Progenitor cell of endocrine pancreas (in vitro differentiated cells): ENCODE measurements at regions not wholly inside any gene's neighbourhood (a gene's known extent, or its start where the extent isn't known, plus 50 kb on each side); places are given as distances from the start of the nearest gene placed in this dataset.
"Not testable (repeated sequence)": the region's sequence is repeated elsewhere in the genome, so short reads cannot be mapped to it uniquely, and the experiment has no call there.

ENCODE experiments used
- DNase-seq: peaks from one replicate; pipeline ENCODE4 v3.0.0; 2021; ENCODE audit warnings: low spot score; ENCODE audit not compliant: unreplicated experiment
- H3K27ac Mint-ChIP-seq: 2 replicates; pipeline ENCODE4 v1.8.0; 2021; ENCODE audit warnings: mild to moderate bottlenecking, moderate library complexity, mixed read lengths
- H3K27me3 Mint-ChIP-seq: 2 replicates; pipeline ENCODE4 v1.8.0; 2021; ENCODE audit warnings: mixed read lengths
- H3K36me3 Mint-ChIP-seq: 2 replicates; pipeline ENCODE4 v1.8.0; 2022; ENCODE audit warnings: mixed read lengths; ENCODE audit not compliant: insufficient read depth
- H3K4me1 Mint-ChIP-seq: 2 replicates; pipeline ENCODE4 v1.8.0; 2021; ENCODE audit warnings: low read depth, mixed read lengths
- H3K4me3 Mint-ChIP-seq: 2 replicates; pipeline ENCODE4 v1.8.0; 2021; ENCODE audit warnings: low read depth, mild to moderate bottlenecking, moderate library complexity, mixed read lengths
- H3K9me3 Mint-ChIP-seq: 2 replicates; pipeline ENCODE4 v1.8.0; 2021; ENCODE audit warnings: low read depth, mixed read lengths
- CTCF ChIP-seq: fragments of 200-600 bp; sonication (generic); IDR thresholded peaks from one replicate; pipeline ENCODE4 v1.5.0; 2021; ENCODE audit warnings: antibody characterized with exemption, mild to moderate bottlenecking; ENCODE audit not compliant: unreplicated experiment

DNA sequence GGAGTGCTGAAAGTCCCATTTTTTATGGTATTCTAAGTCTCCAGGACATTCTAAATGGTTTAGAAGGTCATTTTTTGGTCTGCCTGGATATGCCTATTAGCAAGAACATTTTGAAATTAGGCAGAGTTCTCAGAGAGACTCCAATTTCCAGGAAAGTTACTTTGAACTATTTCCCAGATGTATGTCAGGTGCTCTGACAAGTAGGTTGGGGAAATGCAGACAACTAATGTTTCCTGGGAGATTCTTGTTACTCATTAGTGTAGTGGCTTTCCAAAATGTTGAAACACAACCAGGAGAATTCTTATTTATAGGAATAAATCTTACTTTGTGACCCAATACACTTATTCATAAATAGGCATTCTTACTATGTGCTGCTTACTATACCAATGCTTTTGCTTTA, 268.4 kb downstream of the ZNF37A start:
- H3K27ac Mint-ChIP-seq: peak overlapping the region; percentile 12
- H3K4me1 Mint-ChIP-seq, H3K36me3 Mint-ChIP-seq, DNase-seq, H3K4me3 Mint-ChIP-seq, H3K27me3 Mint-ChIP-seq, H3K9me3 Mint-ChIP-seq: not testable (repeated sequence)

GRCh38 chr10:38364073-38364472, 269.9 kb downstream of the ZNF37A start:
- H3K4me3 Mint-ChIP-seq, H3K36me3 Mint-ChIP-seq, DNase-seq, H3K27me3 Mint-ChIP-seq, H3K9me3 Mint-ChIP-seq, H3K27ac Mint-ChIP-seq, H3K4me1 Mint-ChIP-seq: not testable (repeated sequence)

GRCh38 chr10:38365917-38366316, 271.8 kb downstream of the ZNF37A start:
- not testable (repeated sequence) for H3K4me3 Mint-ChIP-seq, H3K36me3 Mint-ChIP-seq, DNase-seq, H3K4me1 Mint-ChIP-seq, H3K27ac Mint-ChIP-seq, H3K9me3 Mint-ChIP-seq, H3K27me3 Mint-ChIP-seq
- peak; percentile 30 for TF ChIP-seq CTCF

GRCh38 chr10:38383800-38384199, 289.7 kb downstream of the ZNF37A start:
- not testable (repeated sequence) for H3K27me3 Mint-ChIP-seq, H3K4me1 Mint-ChIP-seq, H3K27ac Mint-ChIP-seq, H3K36me3 Mint-ChIP-seq, H3K4me3 Mint-ChIP-seq, DNase-seq, H3K9me3 Mint-ChIP-seq

GRCh38 chr10:38386869-38387268, 292.7 kb downstream of the ZNF37A start:
- H3K27ac Mint-ChIP-seq, DNase-seq, H3K27me3 Mint-ChIP-seq, H3K4me3 Mint-ChIP-seq, H3K4me1 Mint-ChIP-seq, H3K9me3 Mint-ChIP-seq, H3K36me3 Mint-ChIP-seq: not testable (repeated sequence)

DNA sequence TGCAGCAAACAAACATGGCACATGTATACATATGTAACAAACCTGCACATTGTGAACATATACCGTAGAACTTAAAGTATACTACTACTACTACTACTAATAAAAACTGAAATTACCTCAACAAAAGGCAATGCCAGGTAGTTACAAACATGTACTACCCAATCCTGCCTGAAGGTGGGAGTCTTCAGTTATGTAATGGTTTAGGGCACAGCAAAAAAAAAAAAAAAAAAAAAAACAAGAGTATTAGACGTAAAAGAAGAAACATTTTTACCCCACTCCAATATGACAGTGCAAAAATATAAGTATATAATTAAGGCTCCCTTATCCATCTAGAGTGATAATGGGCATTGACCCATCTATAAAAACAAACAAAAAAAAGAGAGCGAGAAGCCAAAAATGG, 296.6 kb downstream of the ZNF37A start:
- H3K27ac Mint-ChIP-seq, DNase-seq, H3K9me3 Mint-ChIP-seq, H3K4me1 Mint-ChIP-seq, H3K36me3 Mint-ChIP-seq, H3K27me3 Mint-ChIP-seq, H3K4me3 Mint-ChIP-seq: not testable (repeated sequence)

- H3K4me1 Mint-ChIP-seq, H3K4me3 Mint-ChIP-seq, DNase-seq, H3K9me3 Mint-ChIP-seq, H3K36me3 Mint-ChIP-seq, H3K27ac Mint-ChIP-seq, H3K27me3 Mint-ChIP-seq: not testable (repeated sequence)
Measured at GRCh38 chr10:38395465-38395864, 301.3 kb downstream of the ZNF37A start.

GRCh38 chr10:38396178-38396954, 302.2 kb downstream of the ZNF37A start:
- H3K27ac Mint-ChIP-seq, H3K36me3 Mint-ChIP-seq, H3K27me3 Mint-ChIP-seq, DNase-seq, H3K4me3 Mint-ChIP-seq, H3K4me1 Mint-ChIP-seq, H3K9me3 Mint-ChIP-seq: not testable (repeated sequence)

DNA sequence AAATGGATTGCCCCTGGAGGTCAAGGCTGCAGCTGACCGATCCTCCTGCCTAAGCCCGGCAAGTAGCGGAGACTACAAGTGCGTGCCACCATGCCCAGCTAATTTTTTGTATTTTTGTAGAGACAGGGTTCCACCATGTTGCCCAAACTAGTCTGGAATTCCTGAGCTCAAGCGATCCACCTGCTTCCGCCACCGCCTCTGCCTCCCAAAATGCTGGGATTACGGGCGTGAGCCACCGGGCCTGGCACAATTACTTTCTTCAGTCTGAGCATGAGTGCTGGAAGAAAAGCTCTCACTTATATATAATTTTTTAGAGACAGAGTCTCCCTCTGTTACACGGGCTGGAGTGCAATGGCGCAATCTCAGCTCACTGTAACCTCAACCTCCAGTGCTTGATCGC, 307.4 kb downstream of the ZNF37A start:
- DNase-seq, H3K36me3 Mint-ChIP-seq, H3K4me1 Mint-ChIP-seq, H3K27me3 Mint-ChIP-seq, H3K9me3 Mint-ChIP-seq, H3K27ac Mint-ChIP-seq: not testable (repeated sequence)
- peak overlapping the region; percentile 85 for H3K4me3 Mint-ChIP-seq

- H3K36me3 Mint-ChIP-seq, H3K27me3 Mint-ChIP-seq, H3K9me3 Mint-ChIP-seq, H3K4me1 Mint-ChIP-seq: not testable (repeated sequence)
- peak; percentile 61 for DNase-seq
- Mint-ChIP-seq H3K27ac (peak overlapping the region; percentile 97), H3K4me3 (peak overlapping the region; percentile 85)
Measured at GRCh38 chr10:38402442-38403346, 308.6 kb downstream of the ZNF37A start.

DNA sequence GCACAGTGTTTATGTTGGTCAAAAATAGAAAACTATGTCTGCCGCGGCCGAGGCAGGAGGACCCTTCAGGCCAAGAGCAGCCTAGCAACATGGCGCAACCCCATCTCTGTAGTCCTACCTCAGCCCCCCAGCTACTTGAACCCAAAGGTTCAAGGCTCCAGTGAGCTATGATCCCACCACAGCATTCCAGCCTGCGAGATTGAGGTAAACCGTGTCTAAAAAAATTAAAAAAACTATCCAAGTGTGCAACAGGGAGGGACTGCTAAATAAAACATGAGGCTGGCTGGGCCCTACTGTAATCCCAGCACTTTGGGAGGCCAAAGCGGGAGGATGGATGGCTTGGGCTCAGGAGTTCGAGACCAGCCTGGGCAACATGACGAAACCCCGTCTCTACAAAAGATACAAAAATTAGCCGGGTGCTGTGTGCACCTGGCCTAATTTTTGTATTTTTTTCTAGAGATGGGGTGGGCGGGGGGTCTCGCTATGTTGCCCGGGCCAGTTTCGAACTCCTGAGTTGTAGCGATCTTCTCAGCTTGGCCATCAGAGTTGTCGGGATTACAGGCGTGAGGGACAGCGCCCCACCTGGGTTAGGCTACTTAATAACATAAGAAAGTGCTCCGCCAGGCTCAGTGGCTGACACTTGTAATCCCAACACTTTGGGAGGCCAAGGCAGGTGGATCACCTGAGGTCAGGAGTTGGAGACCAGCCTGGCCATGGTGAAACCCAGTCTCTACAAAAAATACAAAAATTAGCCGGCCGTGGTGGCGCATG, 309.4 kb downstream of the ZNF37A start:
- not testable (repeated sequence) for H3K4me1 Mint-ChIP-seq, DNase-seq, H3K9me3 Mint-ChIP-seq, H3K27me3 Mint-ChIP-seq, H3K36me3 Mint-ChIP-seq
- Mint-ChIP-seq H3K27ac (peak overlapping the region; percentile 97), H3K4me3 (peak overlapping the region; percentile 77)

DNA sequence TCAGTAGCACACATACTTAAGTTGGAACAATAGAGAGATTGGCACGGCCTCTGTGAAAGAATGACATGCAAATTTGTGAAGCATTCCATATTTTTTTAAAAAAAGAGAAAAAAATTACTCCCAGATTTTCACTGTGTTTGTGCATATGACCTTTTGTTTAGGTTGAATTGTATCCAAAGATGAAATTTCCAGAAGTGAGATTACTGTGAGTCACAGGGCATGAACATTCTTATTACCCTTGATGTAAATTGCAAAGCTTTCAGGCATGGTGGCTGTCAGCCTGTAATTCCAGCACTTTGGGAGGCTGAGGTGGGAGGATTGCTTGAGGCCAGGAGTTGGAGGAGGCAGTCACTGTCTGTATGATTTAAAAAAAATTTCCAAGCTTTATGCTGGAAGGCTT, 329.5 kb downstream of the ZNF37A start:
- not testable (repeated sequence) for H3K27me3 Mint-ChIP-seq, H3K9me3 Mint-ChIP-seq, H3K27ac Mint-ChIP-seq, H3K4me1 Mint-ChIP-seq, H3K36me3 Mint-ChIP-seq, H3K4me3 Mint-ChIP-seq, DNase-seq
